HG03378 (cell line): ENCODE measurements at regions not wholly inside any gene's neighbourhood (a gene's known extent, or its start where the extent isn't known, plus 50 kb on each side); places are given as distances from the start of the nearest gene placed in this dataset.

Experiments used
- ATAC-seq: cut with Tn5 transposase; IDR thresholded peaks from one replicate; pipeline ENCODE4 v1.9.1; 2021; ENCODE audit warnings: mild to moderate bottlenecking, moderate library complexity; ENCODE audit not compliant: unreplicated experiment

- ATAC-seq, result no peak
Observed at GRCh38 chr5:23013395-23013998, 160.4 kb upstream of the CDH12 start.

GRCh38 chr5:23012842-23013241, 159.7 kb upstream of the CDH12 start:
- no peak for ATAC-seq

GRCh38 chr5:23007762-23008161, 154.6 kb upstream of the CDH12 start:
- ATAC-seq, result no peak

- no peak for ATAC-seq
Observed at GRCh38 chr5:23007236-23007635, 154.1 kb upstream of the CDH12 start.

GRCh38 chr5:23001120-23001519, 148.0 kb upstream of the CDH12 start:
- no peak for ATAC-seq

GRCh38 chr5:22998774-22999173, 145.6 kb upstream of the CDH12 start:
- ATAC-seq, result no peak

GRCh38 chr5:22998362-22998761, 145.2 kb upstream of the CDH12 start:
- ATAC-seq, result no peak

GRCh38 chr5:22988937-22989336, 135.8 kb upstream of the CDH12 start:
- ATAC-seq, result no peak

- ATAC-seq, result no peak
Observed at GRCh38 chr5:22986281-22986680, 133.1 kb upstream of the CDH12 start.

GRCh38 chr5:22985446-22985845, 132.3 kb upstream of the CDH12 start:
- no peak for ATAC-seq

- no peak for ATAC-seq
Observed at GRCh38 chr5:22970956-22971618, 117.9 kb upstream of the CDH12 start.

- no peak for ATAC-seq
Observed at GRCh38 chr5:22970491-22970890, 117.3 kb upstream of the CDH12 start.

- no peak for ATAC-seq
Observed at GRCh38 chr5:22968386-22968785, 115.2 kb upstream of the CDH12 start.

GRCh38 chr5:22965960-22966359, 112.8 kb upstream of the CDH12 start:
- no peak for ATAC-seq

GRCh38 chr5:22964632-22965031, 111.5 kb upstream of the CDH12 start:
- ATAC-seq, result no peak

GRCh38 chr5:22958462-22959262, 105.5 kb upstream of the CDH12 start:
- ATAC-seq, result no peak

- ATAC-seq, result no peak
Observed at GRCh38 chr5:22947921-22948320, 94.8 kb upstream of the CDH12 start.

- no peak for ATAC-seq
Observed at GRCh38 chr5:22938362-22938761, 85.2 kb upstream of the CDH12 start.

GRCh38 chr5:22928821-22929482, 75.8 kb upstream of the CDH12 start:
- ATAC-seq, result no peak

GRCh38 chr5:22926574-22926973, 73.4 kb upstream of the CDH12 start:
- no peak for ATAC-seq

- ATAC-seq, result no peak
Observed at GRCh38 chr5:22918511-22918910, 65.4 kb upstream of the CDH12 start.

GRCh38 chr5:22916393-22916792, 63.2 kb upstream of the CDH12 start:
- ATAC-seq, result no peak
